Panc1 (cell line): ENCODE measurements at regions not wholly inside any gene's neighbourhood (a gene's known extent, or its start where the extent isn't known, plus 50 kb on each side); places are given as distances from the start of the nearest gene placed in this dataset.

ENCODE experiments used
- ATAC-seq: fragments of 200-7000 bp; cut with Tn5 transposase; 2 replicates; pipeline ENCODE4 v1.9.1; 2020; ENCODE audit warnings: mild to moderate bottlenecking, moderate library complexity
- BruUV-seq: library from RNA; stranded (reverse); fragments of 400-500 nt; replicated peaks from 2 replicates; lab custom pipeline; 2021; lab: Mats Ljungman, UMichigan
- CTCF ChIA-PET: fragments of 300-600 bp; sonication (Branson Sonifier 250); formaldehyde crosslinking; loops from one replicate; lab custom pipeline; 2022; ENCODE audit warnings: antibody characterized with exemption; lab: Charles Lee
- POLR2A ChIA-PET: fragments of 300-600 bp; sonication (Branson Sonifier 250); formaldehyde crosslinking; loops from one replicate; lab custom pipeline; 2022; ENCODE audit warnings: antibody characterized with exemption; lab: Charles Lee
- DNase-seq: peaks from one replicate; pipeline ENCODE4 v3.0.0-alpha.2; 2010; ENCODE audit warnings: low read depth, low spot score
- H3K27ac ChIP-seq: 2 replicates; pipeline ENCODE4 v1.5.1; 2011; ENCODE audit warnings: mild to moderate bottlenecking, low read length, inconsistent platforms
- H3K27me3 ChIP-seq: fragments of 200-500 bp; sonication (Bioruptor generic); 2 replicates; pipeline ENCODE4 v1.6.0; 2014; ENCODE audit warnings: low read length, inconsistent platforms; ENCODE audit not compliant: control insufficient read depth, insufficient read depth
- H3K36me3 ChIP-seq: fragments of 200-500 bp; sonication (Bioruptor generic); 2 replicates; pipeline ENCODE4 v1.5.1; 2014; ENCODE audit warnings: inconsistent platforms, mild to moderate bottlenecking, low read length, moderate library complexity; ENCODE audit not compliant: control insufficient read depth, insufficient read depth
- H3K4me1 ChIP-seq: 2 replicates; pipeline ENCODE4 v1.5.1; 2011; ENCODE audit warnings: inconsistent platforms, mild to moderate bottlenecking, low read length, moderate library complexity; ENCODE audit not compliant: control insufficient read depth, insufficient read depth
- H3K4me3 ChIP-seq, 2 experiments: 2 replicates each; pipeline ENCODE4 v1.5.1; 2011 to 2012; ENCODE audit warnings: low read depth in 2 of 2, low read length in 2 of 2, mild to moderate bottlenecking in 2 of 2, inconsistent platforms in 1 of 2, moderate library complexity in 1 of 2
- H3K9me3 ChIP-seq: fragments of 200-500 bp; sonication (Bioruptor generic); 2 replicates; pipeline ENCODE4 v1.5.1; 2014; ENCODE audit warnings: low read depth, mild to moderate bottlenecking, inconsistent platforms, low read length, moderate library complexity; ENCODE audit not compliant: control insufficient read depth, insufficient read depth
- POLR2AphosphoS5 ChIP-seq: IDR thresholded peaks from 2 replicates; pipeline ENCODE4 v1.6.1; 2012; ENCODE audit warnings: mild to moderate bottlenecking, low read depth, low read length, moderate library complexity
- SIN3A ChIP-seq: IDR thresholded peaks from 2 replicates; pipeline ENCODE4 v1.6.1; 2012; ENCODE audit warnings: low read depth, mild to moderate bottlenecking, low read length, moderate library complexity, borderline replicate concordance; ENCODE audit not compliant: insufficient read depth
- TCF7L2 ChIP-seq: IDR thresholded peaks from 2 replicates; pipeline ENCODE4 v1.6.1; 2011; ENCODE audit warnings: mild to moderate bottlenecking, low read depth, low read length, inconsistent platforms
- in situ Hi-C: cut with HindIII; loops from 2 replicates; pipeline ENCODE4 v1.10.0; 2016; ENCODE audit warnings: low sequenced_read_pairs, low pct_unique_long_range_greater_than_20kb
- intact Hi-C: fragments of 100-400 bp; cut with micrococcal nuclease; formaldehyde crosslinking; loops from one replicate; pipeline ENCODE4 v1.10.0; 2022; ENCODE audit not compliant: unreplicated experiment
- TF ChIP-seq, protein P1 (sequence below): fragments of 450-650 bp; IDR thresholded peaks from 2 replicates; pipeline ENCODE4 v1.5.1; 2017; ENCODE audit warnings: mild to moderate bottlenecking
- TF ChIP-seq, protein P2 (sequence below), 2 experiments: IDR thresholded peaks; 2 replicates each; pipeline ENCODE4 v1.6.1; 2011 to 2012; ENCODE audit warnings: low read depth in 2 of 2, control low read depth in 1 of 2, low read length in 1 of 2, mild to moderate bottlenecking in 1 of 2, moderate library complexity in 1 of 2; ENCODE audit not compliant: insufficient read depth in 1 of 2

DNA sequence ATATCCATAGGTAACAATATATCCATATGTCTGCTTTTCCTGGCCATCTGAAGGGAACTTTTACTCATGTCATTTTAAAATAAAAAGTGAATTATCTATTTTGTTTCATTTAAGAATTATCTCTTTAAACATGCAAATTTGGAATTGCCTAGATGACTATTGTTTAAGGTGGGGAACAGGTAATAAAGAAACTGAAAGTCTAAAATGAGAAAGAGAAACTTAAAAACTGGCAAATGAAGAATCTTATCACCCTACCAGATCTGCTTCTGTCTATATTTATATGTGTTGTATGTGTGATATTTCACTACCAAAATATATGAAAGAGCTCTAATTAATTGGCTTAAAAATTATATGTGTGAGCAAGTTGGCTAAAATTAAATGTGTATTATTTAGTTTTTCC is 243.2 kb upstream of the KCNH7 start:
- intact Hi-C loops = no loop called here
- no peaks in the 10 kb centered on the region for H3K27me3 ChIP-seq
- no TSS peak for BruUV-seq
- H3K27ac ChIP-seq = no peak overlapping the region
- CTCF ChIA-PET = no interaction called here
- in situ Hi-C loops = no loop called here
- H3K9me3 ChIP-seq = no peaks in the 10 kb centered on the region; the same call in 1 of the 2 replicates
- DNase-seq (no peak), ATAC-seq (no peak)
- no peaks in the 10 kb centered on the region for H3K4me1 ChIP-seq
- POLR2A ChIA-PET = no interaction called here
- TF ChIP-seq, protein P1, sequence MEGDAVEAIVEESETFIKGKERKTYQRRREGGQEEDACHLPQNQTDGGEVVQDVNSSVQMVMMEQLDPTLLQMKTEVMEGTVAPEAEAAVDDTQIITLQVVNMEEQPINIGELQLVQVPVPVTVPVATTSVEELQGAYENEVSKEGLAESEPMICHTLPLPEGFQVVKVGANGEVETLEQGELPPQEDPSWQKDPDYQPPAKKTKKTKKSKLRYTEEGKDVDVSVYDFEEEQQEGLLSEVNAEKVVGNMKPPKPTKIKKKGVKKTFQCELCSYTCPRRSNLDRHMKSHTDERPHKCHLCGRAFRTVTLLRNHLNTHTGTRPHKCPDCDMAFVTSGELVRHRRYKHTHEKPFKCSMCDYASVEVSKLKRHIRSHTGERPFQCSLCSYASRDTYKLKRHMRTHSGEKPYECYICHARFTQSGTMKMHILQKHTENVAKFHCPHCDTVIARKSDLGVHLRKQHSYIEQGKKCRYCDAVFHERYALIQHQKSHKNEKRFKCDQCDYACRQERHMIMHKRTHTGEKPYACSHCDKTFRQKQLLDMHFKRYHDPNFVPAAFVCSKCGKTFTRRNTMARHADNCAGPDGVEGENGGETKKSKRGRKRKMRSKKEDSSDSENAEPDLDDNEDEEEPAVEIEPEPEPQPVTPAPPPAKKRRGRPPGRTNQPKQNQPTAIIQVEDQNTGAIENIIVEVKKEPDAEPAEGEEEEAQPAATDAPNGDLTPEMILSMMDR = no peak
- no peak overlapping the region for H3K4me3 ChIP-seq
- no peaks in the 10 kb centered on the region for H3K36me3 ChIP-seq

DNA sequence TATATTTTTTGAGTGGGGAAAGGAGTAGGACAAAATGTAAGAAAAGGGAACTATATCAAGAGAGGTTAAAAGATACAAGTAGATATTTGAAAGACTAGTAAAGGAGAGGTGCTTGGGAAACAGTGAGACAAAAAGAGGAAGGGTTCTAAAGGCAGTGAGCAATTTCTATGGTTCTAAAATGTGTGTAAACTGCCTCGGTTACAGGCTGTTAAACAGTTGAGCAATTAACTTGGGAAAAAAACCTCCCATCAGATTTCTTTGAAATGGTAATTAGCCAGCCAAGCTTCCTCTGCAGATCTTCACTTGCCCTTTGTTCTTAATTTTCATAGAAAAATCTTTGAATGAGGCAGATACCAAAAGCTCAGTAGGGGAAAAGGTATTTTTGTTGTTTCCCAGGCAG is 238.7 kb upstream of the KCNH7 start:
- Histone ChIP-seq H3K27me3 (no peaks in the 10 kb centered on the region), H3K27ac (no peak overlapping the region), H3K9me3 (no peaks in the 10 kb centered on the region; the same call in 1 of the 2 replicates), H3K4me1 (no peaks in the 10 kb centered on the region), H3K4me3 (no peak overlapping the region), H3K36me3 (no peaks in the 10 kb centered on the region)
- intact Hi-C loops (no loop called here), in situ Hi-C loops (no loop called here)
- BruUV-seq = no TSS peak
- DNase-seq (no peak), ATAC-seq (no peak)
- POLR2A ChIA-PET = no interaction called here
- TF ChIP-seq SIN3A = no peak
- TF ChIP-seq POLR2AphosphoS5 = no peak
- no peak for TF ChIP-seq TCF7L2
- TF ChIP-seq, protein P2, sequence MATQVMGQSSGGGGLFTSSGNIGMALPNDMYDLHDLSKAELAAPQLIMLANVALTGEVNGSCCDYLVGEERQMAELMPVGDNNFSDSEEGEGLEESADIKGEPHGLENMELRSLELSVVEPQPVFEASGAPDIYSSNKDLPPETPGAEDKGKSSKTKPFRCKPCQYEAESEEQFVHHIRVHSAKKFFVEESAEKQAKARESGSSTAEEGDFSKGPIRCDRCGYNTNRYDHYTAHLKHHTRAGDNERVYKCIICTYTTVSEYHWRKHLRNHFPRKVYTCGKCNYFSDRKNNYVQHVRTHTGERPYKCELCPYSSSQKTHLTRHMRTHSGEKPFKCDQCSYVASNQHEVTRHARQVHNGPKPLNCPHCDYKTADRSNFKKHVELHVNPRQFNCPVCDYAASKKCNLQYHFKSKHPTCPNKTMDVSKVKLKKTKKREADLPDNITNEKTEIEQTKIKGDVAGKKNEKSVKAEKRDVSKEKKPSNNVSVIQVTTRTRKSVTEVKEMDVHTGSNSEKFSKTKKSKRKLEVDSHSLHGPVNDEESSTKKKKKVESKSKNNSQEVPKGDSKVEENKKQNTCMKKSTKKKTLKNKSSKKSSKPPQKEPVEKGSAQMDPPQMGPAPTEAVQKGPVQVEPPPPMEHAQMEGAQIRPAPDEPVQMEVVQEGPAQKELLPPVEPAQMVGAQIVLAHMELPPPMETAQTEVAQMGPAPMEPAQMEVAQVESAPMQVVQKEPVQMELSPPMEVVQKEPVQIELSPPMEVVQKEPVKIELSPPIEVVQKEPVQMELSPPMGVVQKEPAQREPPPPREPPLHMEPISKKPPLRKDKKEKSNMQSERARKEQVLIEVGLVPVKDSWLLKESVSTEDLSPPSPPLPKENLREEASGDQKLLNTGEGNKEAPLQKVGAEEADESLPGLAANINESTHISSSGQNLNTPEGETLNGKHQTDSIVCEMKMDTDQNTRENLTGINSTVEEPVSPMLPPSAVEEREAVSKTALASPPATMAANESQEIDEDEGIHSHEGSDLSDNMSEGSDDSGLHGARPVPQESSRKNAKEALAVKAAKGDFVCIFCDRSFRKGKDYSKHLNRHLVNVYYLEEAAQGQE (IDR thresholded peaks at IDR 0.05; ENCODE audit: insufficient read depth in 1 of 2, low read depth in 2 of 2, low read length in 1 of 2) = no peak
- CTCF ChIA-PET = no interaction called here

DNA sequence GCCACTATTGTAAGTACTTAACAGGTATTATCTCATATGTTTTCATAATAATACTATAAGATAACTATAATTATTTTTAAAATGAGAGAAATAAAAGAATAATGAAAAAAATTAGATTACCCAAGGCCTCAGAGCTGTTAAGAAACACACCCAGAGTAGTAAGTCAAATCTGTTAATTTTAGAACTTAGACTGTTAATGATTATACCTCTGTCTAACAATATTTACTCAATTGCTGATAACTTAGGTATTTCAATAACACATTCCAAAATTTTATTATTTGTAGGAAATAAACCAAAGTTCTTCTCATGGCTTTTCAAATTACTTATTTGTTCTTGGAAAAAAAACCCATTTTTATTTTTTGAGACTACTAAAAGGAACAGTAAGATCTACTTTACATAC is 227.5 kb upstream of the KCNH7 start:
- no peak overlapping the region for H3K4me3 ChIP-seq
- no peak overlapping the region for H3K27ac ChIP-seq
- intact Hi-C loops = no loop called here
- in situ Hi-C loops = no loop called here
- no peaks in the 10 kb centered on the region for H3K27me3 ChIP-seq
- H3K36me3 ChIP-seq = no peaks in the 10 kb centered on the region
- H3K9me3 ChIP-seq = no peaks in the 10 kb centered on the region
- ATAC-seq = no peak
- no TSS peak for BruUV-seq
- no peaks in the 10 kb centered on the region for H3K4me1 ChIP-seq
- ChIA-PET POLR2A (no interaction called here), CTCF (no interaction called here)
- TF ChIP-seq, protein P2 (IDR thresholded peaks at IDR 0.05; ENCODE audit: insufficient read depth in 1 of 2, low read depth in 2 of 2, low read length in 1 of 2) = no peak
- TF ChIP-seq TCF7L2 (no peak), POLR2AphosphoS5 (no peak), SIN3A (no peak)
- TF ChIP-seq, protein P1 = no peak
- DNase-seq = no peak
